GM21723 (cell line): ENCODE measurements at regions not wholly inside any gene's neighbourhood (a gene's known extent, or its start where the extent isn't known, plus 50 kb on each side); places are given as distances from the start of the nearest gene placed in this dataset.

Source experiments
- ATAC-seq: cut with Tn5 transposase; IDR thresholded peaks from one replicate; pipeline ENCODE4 v1.9.1; 2021; ENCODE audit warnings: mild to moderate bottlenecking, moderate library complexity; ENCODE audit not compliant: unreplicated experiment

DNA sequence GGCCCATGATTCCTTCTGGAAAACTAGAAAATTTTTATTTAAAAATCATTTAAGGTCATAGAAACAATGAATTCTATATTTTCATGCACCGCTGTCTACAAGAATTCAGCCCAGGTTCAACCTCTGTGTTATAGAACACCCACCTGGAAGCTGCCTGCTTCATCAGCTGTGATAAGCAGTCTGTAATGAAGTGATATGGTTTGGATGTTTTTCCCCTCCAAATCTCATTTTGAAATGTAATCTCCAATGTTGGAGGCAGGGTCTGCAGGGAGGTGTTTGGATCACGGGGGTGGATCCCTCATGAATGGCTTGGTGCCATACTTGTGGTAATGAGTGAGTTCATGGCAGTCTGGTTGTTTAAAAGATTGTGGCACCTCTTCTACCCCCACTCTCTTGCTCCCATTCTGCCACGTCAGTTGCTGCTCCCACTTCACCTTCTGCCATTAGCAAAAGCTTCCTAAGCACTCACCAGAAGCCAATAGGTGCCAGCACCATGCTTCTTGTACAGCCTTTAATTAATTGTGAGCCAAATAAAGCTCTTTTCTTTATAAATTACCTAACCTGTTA lies 55.6 kb downstream of the MRPL32 start:
- ATAC-seq = no peak

GRCh38 chr7:42991024-42991423 lies 58.8 kb downstream of the MRPL32 start:
- no peak for ATAC-seq

GRCh38 chr7:42991913-42992591 lies 59.9 kb downstream of the MRPL32 start:
- no peak for ATAC-seq

GRCh38 chr7:42993038-42993437 lies 60.9 kb downstream of the MRPL32 start:
- ATAC-seq = no peak

GRCh38 chr7:42994096-42994495 lies 61.9 kb downstream of the MRPL32 start:
- no peak for ATAC-seq

DNA sequence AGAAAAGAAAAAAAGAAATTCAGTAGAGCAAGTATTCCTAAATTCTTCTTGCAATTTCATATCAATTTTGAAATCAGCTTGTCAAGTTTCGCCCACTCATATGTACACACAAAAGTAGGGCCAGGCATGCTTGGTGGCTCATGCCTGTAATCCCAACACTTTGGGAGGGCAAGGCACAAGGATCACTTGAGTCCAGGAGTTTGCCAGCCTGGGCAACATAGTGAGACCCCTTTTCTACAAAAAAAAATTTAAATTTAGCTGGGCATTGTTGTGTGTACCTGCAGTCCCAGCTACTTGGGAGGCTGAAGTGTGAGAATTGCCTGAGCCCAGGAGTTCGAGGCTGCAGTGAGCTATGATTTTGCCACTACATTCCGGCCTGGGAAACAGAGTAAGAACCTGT lies 65.4 kb downstream of the MRPL32 start:
- ATAC-seq = no peak

GRCh38 chr7:43004082-43004481 lies 71.9 kb downstream of the MRPL32 start:
- no peak for ATAC-seq

DNA sequence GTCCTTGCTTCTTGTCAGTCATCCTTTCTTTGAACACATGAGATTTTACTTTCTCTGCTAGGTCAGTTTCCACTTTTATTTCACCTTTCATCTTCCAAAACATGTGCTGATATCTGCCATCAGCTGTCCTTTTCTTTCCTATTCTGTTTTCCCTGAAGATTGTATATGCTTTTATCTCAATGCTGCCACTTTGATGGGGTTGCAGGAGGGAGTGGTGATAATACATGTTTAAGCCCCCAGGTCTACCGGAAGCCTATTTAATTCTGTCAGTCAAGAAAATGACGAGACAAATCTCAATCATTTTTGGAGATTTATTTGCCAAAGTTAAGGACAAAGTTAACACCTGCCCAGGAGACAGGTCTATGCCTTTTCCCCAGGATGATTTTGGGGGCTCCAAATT lies 73.8 kb downstream of the MRPL32 start:
- no peak for ATAC-seq

DNA sequence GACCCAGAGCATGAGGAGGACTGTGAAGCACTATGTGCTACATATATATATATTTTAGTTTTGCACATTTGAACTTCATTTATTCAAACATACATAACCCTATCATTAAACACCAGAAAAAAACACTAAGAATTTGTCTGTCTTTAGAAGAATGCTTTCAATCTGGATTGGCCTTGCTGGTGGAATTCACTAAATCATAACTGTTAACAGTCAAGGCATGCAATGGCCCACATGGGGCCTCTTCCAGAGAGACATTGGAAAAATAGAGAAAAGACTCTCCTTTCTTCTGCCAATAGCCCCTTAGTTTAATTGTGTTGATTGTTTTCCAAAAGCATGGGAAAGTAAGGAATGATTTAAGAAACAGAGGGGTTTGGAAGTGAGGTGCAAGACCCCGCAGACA lies 77.9 kb downstream of the MRPL32 start:
- no peak for ATAC-seq

- ATAC-seq = no peak
These were observed 79.7 kb downstream of the MRPL32 start for GRCh38 chr7:43011879-43012278.

DNA sequence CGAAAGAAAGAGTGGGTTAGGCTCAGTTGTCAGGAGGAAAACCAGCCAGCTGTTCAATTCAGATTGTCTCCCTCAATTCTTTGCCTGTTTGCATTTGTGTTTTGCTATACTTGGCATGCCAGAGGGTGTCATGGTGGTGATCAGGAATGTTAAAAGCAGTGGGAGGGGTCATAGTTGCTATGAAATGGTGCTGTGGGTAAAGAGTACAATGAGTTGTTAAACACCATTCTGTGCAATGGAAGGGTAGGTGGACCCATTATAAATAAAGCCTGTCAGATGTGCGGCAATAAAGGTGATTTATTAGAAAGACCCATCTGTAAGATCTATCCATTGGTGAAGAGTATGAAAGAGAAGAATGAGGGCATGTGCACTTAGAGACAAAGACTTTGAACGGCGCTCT lies 82.2 kb downstream of the MRPL32 start:
- no peak for ATAC-seq

- no peak for ATAC-seq
These were observed 83.1 kb downstream of the MRPL32 start for GRCh38 chr7:43015301-43015700.

GRCh38 chr7:43018446-43018845 lies 86.3 kb downstream of the MRPL32 start:
- ATAC-seq = no peak

GRCh38 chr7:43021431-43021830 lies 89.3 kb downstream of the MRPL32 start:
- ATAC-seq = no peak

DNA sequence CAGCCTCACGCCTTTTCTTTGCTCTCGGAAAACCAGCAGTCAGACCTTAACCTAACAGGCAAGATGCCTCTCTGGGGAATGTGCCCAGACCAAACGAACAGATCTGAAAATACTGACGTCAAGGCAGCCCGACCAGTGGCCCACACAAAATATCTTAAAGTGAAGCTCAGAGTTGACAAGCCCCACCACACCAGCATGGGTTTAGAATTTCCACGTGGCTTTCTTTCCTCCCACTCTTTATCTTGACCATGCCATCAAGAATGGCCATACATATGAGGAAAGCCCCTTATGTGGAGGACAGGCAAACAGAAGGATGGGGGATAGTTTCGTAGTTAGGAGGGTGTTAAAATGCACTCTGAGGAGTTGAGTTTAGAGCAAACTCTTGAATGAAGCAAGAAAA lies 89.8 kb downstream of the MRPL32 start:
- no peak for ATAC-seq

DNA sequence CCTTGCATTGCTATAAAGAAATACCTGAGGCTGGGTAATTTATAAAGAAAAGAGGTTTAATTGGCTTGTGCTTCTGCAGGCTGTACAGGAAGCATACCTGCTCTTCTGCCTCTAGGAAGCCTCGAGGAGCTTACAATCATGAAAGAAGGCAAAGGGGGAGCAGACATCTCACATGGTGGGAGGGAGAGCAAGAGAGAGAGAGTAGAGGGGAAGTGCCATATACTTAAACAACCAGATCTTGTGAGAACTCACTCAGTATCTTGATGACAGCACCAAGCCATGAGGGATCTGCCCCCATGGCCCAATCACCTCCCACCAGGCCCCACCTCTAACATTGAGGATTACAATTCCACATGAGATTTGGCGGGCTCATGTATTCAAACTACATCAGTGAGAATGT lies 79.1 kb upstream of the HECW1 start:
- no peak for ATAC-seq

DNA sequence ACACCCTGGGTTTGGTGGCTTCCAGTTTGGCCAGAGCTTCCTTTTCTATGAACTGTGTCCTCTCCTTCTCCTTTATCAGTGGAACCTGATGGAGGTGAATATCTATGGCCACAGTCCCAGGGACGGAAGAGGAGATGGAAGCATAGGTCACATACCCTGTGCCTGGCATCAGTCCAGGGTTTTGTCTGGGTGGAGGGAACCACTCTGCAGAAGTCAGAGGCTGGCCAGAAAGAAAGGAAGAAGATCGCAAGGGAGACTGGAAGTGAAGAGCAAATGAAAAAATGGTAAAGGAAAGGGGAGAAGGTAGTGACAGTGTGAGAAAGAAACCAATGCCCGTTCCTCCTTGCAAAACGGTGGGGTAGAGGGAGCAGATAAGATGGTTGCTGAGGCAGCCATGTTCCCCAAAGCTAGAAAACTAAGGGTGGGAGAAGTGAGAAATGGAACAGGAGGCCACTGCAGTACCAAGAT lies 77.9 kb upstream of the HECW1 start:
- ATAC-seq = no peak

DNA sequence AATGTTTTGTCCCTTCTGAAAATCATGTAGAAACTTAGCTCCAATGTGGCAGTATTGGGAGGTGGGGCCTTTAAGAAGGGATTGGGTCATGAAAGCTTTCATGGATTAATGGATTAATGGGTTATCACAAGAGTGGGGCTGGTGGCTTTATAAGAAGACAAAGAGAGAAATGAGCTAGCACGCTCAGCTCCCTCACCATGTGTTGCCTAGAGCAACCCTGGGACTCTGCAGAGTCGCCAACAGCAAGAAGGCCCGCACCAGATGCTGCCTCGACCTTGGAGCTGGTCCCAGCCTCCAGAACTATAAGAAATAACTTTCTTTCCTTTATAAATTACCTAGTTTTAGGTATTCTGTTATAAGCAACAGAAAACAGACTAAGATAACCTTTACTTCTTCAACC lies 74.9 kb upstream of the HECW1 start:
- ATAC-seq = no peak

GRCh38 chr7:43038254-43038653 lies 74.2 kb upstream of the HECW1 start:
- ATAC-seq = no peak

DNA sequence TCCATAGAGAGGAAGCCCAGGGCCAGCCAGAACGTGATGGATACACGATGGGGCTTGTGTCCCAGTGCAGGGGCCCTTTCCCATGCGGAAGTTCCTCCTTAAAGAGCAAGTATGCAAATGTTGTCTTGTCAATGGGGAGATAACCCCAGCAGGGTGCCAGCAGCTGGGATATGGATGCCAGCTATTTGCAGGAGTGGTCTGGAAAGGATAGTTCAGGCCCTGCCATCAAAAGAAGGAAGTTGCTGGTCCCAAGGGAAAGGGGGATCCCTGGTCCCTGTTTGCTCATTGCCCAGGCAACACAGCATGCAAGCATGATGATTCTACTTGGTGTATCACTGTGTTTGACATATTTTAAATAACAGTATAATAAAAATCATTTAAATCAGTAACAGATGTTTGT lies 73.1 kb upstream of the HECW1 start:
- no peak for ATAC-seq

DNA sequence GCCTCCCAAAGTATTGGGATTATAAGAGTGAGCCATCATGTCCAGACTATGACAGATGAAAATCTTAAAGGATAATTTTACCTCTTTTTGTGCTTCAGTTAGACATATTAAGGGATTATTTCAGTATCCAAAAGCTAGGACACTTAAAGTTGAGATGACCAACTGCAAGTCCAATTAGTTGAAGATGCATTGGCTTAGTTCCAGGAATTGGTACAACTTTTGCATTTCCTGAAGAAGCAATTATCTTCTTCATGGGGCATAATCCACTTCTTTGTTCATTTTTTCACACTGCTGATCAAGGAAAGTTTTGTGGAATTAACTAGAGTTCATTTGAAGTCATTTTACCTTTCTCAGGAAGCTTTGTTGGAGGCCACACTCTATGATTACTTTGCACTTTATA lies 72.0 kb upstream of the HECW1 start:
- no peak for ATAC-seq

- ATAC-seq = no peak
These were observed 71.3 kb upstream of the HECW1 start for GRCh38 chr7:43041105-43041504.

- no peak for ATAC-seq
These were observed 70.7 kb upstream of the HECW1 start for GRCh38 chr7:43041724-43042123.
